DND-41 (cell line): ENCODE measurements at regions not wholly inside any gene's neighbourhood (a gene's known extent, or its start where the extent isn't known, plus 50 kb on each side); places are given as distances from the start of the nearest gene placed in this dataset.

Experiments
- EZH2 ChIP-seq: IDR thresholded peaks from 3 replicates; pipeline ENCODE4 v1.6.1; 2012; ENCODE audit warnings: borderline replicate concordance, low read depth, mild to moderate bottlenecking, moderate library complexity, low read length, inconsistent platforms; ENCODE audit not compliant: severe bottlenecking
- TF ChIP-seq, protein P1 (sequence below): IDR thresholded peaks from 2 replicates; pipeline ENCODE4 v1.5.1; 2012; ENCODE audit warnings: borderline replicate concordance, low read length, moderate library complexity, mild to moderate bottlenecking; ENCODE audit not compliant: poor library complexity, severe bottlenecking; ENCODE audit errors: extremely low read depth

DNA sequence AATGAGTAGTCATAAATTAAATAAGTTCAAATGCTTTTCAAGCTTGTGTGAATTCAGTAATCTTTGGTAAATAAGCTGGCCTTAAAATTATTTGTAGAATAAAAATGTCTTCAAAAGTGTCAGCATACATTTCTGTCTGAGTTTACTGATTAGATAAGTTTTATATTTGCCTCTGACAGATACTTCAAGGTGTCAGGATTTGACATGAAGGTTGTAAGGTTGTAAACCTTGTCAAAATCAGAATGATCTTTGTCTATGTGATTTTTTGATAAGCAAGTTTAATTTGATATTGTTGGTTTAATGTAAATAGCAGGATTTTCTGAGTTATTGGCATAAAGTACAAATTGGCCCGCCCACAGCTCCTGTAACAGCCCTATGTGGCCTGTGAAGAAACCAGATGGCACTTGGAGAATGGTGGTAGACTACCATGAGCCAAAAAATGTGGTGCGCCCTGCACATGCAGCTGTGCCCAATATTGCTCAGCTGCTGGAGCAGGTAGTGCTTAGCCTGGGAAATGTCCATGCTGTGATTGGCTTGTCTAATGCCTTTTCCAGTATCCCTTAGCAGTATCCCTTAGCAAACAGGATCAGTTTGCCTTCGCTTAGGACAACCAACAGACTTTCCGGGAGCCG lies 188.0 kb upstream of the SPHKAP start:
- TF ChIP-seq, protein P1, sequence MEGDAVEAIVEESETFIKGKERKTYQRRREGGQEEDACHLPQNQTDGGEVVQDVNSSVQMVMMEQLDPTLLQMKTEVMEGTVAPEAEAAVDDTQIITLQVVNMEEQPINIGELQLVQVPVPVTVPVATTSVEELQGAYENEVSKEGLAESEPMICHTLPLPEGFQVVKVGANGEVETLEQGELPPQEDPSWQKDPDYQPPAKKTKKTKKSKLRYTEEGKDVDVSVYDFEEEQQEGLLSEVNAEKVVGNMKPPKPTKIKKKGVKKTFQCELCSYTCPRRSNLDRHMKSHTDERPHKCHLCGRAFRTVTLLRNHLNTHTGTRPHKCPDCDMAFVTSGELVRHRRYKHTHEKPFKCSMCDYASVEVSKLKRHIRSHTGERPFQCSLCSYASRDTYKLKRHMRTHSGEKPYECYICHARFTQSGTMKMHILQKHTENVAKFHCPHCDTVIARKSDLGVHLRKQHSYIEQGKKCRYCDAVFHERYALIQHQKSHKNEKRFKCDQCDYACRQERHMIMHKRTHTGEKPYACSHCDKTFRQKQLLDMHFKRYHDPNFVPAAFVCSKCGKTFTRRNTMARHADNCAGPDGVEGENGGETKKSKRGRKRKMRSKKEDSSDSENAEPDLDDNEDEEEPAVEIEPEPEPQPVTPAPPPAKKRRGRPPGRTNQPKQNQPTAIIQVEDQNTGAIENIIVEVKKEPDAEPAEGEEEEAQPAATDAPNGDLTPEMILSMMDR, result no peak
- TF ChIP-seq EZH2, result no peak
